ENCODE measurements at regions not wholly inside any gene's neighbourhood (a gene's known extent, or its start where the extent isn't known, plus 50 kb on each side); places are given as distances from the start of the nearest gene placed in this dataset.

DNA sequence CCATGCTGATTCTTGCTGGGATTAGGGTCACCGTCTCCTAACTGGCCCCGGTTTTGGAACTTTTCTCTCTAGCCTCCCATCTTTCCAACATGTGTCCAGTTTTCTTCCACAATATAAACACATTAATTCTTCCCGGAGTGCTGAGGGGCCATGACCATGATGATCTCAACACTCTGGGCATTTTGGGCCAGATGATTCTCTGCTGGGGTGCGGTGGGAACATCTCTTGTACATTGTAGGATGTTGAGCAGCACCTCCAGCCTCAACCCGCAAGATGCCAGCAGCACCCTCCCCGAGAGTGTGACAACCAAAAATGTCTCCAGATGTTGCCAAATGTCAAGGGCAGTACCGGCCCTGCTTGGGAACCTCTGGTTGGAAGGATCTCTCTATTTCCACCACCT lies 164.8 kb downstream of the TFAP2C start:
- no peaks in the 10 kb centered on the region for H4K20me1 ChIP-seq (ENCODE audit: control insufficient read depth, insufficient read depth)

More for the DNA sequence above, 164.8 kb downstream of the TFAP2C start:
- CTCF ChIA-PET = no interaction called here
- RAD21 ChIA-PET (ENCODE audit: unreplicated experiment) = no interaction called here
- BruUV-seq (replicated peaks) = no TSS peak
- POLR2A ChIA-PET = no interaction called here
- 18% methylated on average over 7 of the region's 7 CpGs for WGBS (ENCODE audit: insufficient coverage, insufficient replicate concordance, low lambda C conversion rate, missing lambda C conversion rate)
- intact Hi-C loops (cut with micrococcal nuclease; ENCODE audit: unreplicated experiment) = no loop called here
- Histone ChIP-seq H3K9me3 (replicated peaks; ENCODE audit: control insufficient read depth, insufficient read depth, low read length) (no peaks in the 10 kb centered on the region), H3K27me3 (replicated peaks in 1 of 2; ENCODE audit: control insufficient read depth in 2 of 2, insufficient read depth in 2 of 2, low read length in 1 of 2) (no peaks in the 10 kb centered on the region; a peak in 1 of 4 replicates), H3K79me2 (ENCODE audit: control insufficient read depth, insufficient read depth, low read length) (no peaks in the 10 kb centered on the region), H3K36me3 (ENCODE audit: control insufficient read depth in 2 of 2, insufficient read depth in 2 of 2, low read length in 1 of 2) (no peaks in the 10 kb centered on the region), H3K27ac (ENCODE audit: control insufficient read depth, insufficient read depth) (no peak overlapping the region), H3K9ac (ENCODE audit: control insufficient read depth, insufficient read depth, low read length) (no peak overlapping the region), H3K4me3 (no peak overlapping the region), H2AFZ (ENCODE audit: control insufficient read depth, low read depth, low read length) (no peak overlapping the region), H3K4me1 (ENCODE audit: control insufficient read depth, insufficient read depth, low read length) (no peaks in the 10 kb centered on the region), H3K4me2 (ENCODE audit: control insufficient read depth, insufficient read depth) (no peak overlapping the region)
- SMC1A ChIA-PET (ENCODE audit: uncharacterized antibody, unreplicated experiment) = no interaction called here
- ATAC-seq = no peak
- in situ Hi-C loops (cut with MboI) = no loop called here
- no peak for DNase-seq (ENCODE audit: low read depth, low spot score)
- no peak for TF ChIP-seq NR2F1 (conservative IDR thresholded peaks at IDR 0.05)
- TF ChIP-seq, protein P1, sequence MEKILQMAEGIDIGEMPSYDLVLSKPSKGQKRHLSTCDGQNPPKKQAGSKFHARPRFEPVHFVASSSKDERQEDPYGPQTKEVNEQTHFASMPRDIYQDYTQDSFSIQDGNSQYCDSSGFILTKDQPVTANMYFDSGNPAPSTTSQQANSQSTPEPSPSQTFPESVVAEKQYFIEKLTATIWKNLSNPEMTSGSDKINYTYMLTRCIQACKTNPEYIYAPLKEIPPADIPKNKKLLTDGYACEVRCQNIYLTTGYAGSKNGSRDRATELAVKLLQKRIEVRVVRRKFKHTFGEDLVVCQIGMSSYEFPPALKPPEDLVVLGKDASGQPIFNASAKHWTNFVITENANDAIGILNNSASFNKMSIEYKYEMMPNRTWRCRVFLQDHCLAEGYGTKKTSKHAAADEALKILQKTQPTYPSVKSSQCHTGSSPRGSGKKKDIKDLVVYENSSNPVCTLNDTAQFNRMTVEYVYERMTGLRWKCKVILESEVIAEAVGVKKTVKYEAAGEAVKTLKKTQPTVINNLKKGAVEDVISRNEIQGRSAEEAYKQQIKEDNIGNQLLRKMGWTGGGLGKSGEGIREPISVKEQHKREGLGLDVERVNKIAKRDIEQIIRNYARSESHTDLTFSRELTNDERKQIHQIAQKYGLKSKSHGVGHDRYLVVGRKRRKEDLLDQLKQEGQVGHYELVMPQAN (conservative IDR thresholded peaks at IDR 0.05) = no peak
- TF ChIP-seq, protein P2, sequence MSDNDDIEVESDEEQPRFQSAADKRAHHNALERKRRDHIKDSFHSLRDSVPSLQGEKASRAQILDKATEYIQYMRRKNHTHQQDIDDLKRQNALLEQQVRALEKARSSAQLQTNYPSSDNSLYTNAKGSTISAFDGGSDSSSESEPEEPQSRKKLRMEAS (IDR thresholded peaks at IDR 0.05; ENCODE audit: low read depth, low read length) = no peak
- TF ChIP-seq, protein P3, sequence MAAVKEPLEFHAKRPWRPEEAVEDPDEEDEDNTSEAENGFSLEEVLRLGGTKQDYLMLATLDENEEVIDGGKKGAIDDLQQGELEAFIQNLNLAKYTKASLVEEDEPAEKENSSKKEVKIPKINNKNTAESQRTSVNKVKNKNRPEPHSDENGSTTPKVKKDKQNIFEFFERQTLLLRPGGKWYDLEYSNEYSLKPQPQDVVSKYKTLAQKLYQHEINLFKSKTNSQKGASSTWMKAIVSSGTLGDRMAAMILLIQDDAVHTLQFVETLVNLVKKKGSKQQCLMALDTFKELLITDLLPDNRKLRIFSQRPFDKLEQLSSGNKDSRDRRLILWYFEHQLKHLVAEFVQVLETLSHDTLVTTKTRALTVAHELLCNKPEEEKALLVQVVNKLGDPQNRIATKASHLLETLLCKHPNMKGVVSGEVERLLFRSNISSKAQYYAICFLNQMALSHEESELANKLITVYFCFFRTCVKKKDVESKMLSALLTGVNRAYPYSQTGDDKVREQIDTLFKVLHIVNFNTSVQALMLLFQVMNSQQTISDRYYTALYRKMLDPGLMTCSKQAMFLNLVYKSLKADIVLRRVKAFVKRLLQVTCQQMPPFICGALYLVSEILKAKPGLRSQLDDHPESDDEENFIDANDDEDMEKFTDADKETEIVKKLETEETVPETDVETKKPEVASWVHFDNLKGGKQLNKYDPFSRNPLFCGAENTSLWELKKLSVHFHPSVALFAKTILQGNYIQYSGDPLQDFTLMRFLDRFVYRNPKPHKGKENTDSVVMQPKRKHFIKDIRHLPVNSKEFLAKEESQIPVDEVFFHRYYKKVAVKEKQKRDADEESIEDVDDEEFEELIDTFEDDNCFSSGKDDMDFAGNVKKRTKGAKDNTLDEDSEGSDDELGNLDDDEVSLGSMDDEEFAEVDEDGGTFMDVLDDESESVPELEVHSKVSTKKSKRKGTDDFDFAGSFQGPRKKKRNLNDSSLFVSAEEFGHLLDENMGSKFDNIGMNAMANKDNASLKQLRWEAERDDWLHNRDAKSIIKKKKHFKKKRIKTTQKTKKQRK (IDR thresholded peaks at IDR 0.05; ENCODE audit: low read depth, low read length) = no peak
- TF ChIP-seq, protein P4, sequence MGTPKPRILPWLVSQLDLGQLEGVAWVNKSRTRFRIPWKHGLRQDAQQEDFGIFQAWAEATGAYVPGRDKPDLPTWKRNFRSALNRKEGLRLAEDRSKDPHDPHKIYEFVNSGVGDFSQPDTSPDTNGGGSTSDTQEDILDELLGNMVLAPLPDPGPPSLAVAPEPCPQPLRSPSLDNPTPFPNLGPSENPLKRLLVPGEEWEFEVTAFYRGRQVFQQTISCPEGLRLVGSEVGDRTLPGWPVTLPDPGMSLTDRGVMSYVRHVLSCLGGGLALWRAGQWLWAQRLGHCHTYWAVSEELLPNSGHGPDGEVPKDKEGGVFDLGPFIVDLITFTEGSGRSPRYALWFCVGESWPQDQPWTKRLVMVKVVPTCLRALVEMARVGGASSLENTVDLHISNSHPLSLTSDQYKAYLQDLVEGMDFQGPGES (IDR thresholded peaks at IDR 0.05) = no peak
- TF ChIP-seq IKZF1 (conservative IDR thresholded peaks at IDR 0.05) = no peak
- no peak for TF ChIP-seq BACH1 (IDR thresholded peaks at IDR 0.05; ENCODE audit: borderline replicate concordance)
- no peak for FAIRE-seq
